NB4 (cell line): ENCODE measurements at regions not wholly inside any gene's neighbourhood (a gene's known extent, or its start where the extent isn't known, plus 50 kb on each side); places are given as distances from the start of the nearest gene placed in this dataset.

Experiments used
- TF ChIP-seq, protein P1 (sequence below): IDR thresholded peaks from one replicate; pipeline ENCODE4 v1.5.1; 2012; ENCODE audit warnings: low read depth, low read length
- TF ChIP-seq, protein P2 (sequence below): IDR thresholded peaks from 2 replicates; pipeline ENCODE4 v1.6.1; 2011; ENCODE audit warnings: low read depth, low read length

DNA sequence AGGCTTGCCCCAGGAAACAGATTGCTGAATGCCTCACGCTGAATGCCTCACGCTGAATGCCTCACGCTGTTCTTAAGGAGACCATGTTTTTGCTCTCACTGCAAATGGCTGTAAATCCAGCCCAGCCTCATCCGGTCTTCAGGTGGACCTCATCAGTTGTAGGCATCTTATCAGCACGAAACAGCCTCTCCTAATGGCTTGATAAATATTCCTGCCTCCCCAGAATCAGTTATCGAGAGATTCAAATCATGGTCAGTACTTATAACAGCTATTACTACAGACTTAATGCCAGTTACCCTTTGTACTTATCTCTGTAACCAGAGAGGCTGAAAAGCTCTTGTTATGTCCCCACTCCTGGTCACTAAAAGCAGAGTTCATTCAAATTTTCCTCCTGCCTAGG lies 290.6 kb downstream of the FZD1 start:
- TF ChIP-seq, protein P1, sequence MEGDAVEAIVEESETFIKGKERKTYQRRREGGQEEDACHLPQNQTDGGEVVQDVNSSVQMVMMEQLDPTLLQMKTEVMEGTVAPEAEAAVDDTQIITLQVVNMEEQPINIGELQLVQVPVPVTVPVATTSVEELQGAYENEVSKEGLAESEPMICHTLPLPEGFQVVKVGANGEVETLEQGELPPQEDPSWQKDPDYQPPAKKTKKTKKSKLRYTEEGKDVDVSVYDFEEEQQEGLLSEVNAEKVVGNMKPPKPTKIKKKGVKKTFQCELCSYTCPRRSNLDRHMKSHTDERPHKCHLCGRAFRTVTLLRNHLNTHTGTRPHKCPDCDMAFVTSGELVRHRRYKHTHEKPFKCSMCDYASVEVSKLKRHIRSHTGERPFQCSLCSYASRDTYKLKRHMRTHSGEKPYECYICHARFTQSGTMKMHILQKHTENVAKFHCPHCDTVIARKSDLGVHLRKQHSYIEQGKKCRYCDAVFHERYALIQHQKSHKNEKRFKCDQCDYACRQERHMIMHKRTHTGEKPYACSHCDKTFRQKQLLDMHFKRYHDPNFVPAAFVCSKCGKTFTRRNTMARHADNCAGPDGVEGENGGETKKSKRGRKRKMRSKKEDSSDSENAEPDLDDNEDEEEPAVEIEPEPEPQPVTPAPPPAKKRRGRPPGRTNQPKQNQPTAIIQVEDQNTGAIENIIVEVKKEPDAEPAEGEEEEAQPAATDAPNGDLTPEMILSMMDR, result no peak
- TF ChIP-seq, protein P2, sequence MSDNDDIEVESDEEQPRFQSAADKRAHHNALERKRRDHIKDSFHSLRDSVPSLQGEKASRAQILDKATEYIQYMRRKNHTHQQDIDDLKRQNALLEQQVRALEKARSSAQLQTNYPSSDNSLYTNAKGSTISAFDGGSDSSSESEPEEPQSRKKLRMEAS, result no peak
